CD4-positive, alpha-beta T cell (primary cell): ENCODE measurements at regions not wholly inside any gene's neighbourhood (a gene's known extent, or its start where the extent isn't known, plus 50 kb on each side); places are given as distances from the start of the nearest gene placed in this dataset.
"Not testable (repeated sequence)": the region's sequence is repeated elsewhere in the genome, so short reads cannot be mapped to it uniquely, and the experiment has no call there.

Source experiments
- ATAC-seq: fragments of 200-7000 bp; cut with Tn5 transposase; one replicate; pipeline ENCODE4 v1.10.0; 2022; ENCODE audit warnings: mild to moderate bottlenecking; ENCODE audit not compliant: poor library complexity
- CTCF ChIA-PET: fragments of 350-600 bp; sonication (Branson Sonifier 250); formaldehyde crosslinking; loops from one replicate; lab custom pipeline; 2021; ENCODE audit warnings: antibody characterized with exemption, inconsistent platforms; lab: Charles Lee
- POLR2A ChIA-PET: fragments of 350-600 bp; sonication (Branson Sonifier 250); formaldehyde crosslinking; loops from one replicate; lab custom pipeline; 2021; ENCODE audit warnings: antibody characterized with exemption, inconsistent platforms; lab: Charles Lee
- DNase-seq, 14 experiments: peaks; one replicate each; pipeline ENCODE4 v3.0.0-alpha.2; 2013 to 2020; ENCODE audit warnings: mixed read lengths in 2 of 14
- H3K27ac ChIP-seq, 2 donors: one replicate each; pipeline versions ENCODE4 v1.5.1 to v1.7.0; 2013; ENCODE audit warnings: low read length in 2 of 2, low read depth in 1 of 2, mild to moderate bottlenecking in 1 of 2
- H3K27me3 ChIP-seq, 2 experiments: 1 replicate in 1 of 2; 2 replicates in 1 of 2; pipeline versions ENCODE4 v1.6.1 to v1.7.0; 2013; ENCODE audit warnings: low read length in 2 of 2, control low read depth in 1 of 2, mild to moderate bottlenecking in 1 of 2, moderate library complexity in 1 of 2; ENCODE audit not compliant: insufficient read depth in 2 of 2, control insufficient read depth in 1 of 2
- H3K36me3 ChIP-seq: one replicate; pipeline ENCODE4 v1.6.1; 2013; ENCODE audit warnings: low read length, control low read depth; ENCODE audit not compliant: insufficient read depth
- H3K4me1 ChIP-seq: one replicate; pipeline ENCODE4 v1.6.1; 2013; ENCODE audit warnings: low read length, control low read depth; ENCODE audit not compliant: insufficient read depth
- H3K4me3 ChIP-seq: one replicate; pipeline ENCODE4 v1.5.1; 2013; ENCODE audit warnings: mild to moderate bottlenecking, low read length, moderate library complexity
- H3K9me3 ChIP-seq, 2 experiments: 1 replicate in 1 of 2; 2 replicates in 1 of 2; pipeline versions ENCODE4 v1.6.1 to v1.7.0; 2013; ENCODE audit warnings: low read length in 2 of 2, mild to moderate bottlenecking in 2 of 2, control low read depth in 1 of 2, moderate library complexity in 1 of 2; ENCODE audit not compliant: control insufficient read depth in 1 of 2, insufficient read depth in 1 of 2
- H3K27ac Mint-ChIP-seq: one replicate; pipeline ENCODE4 v1.8.0; 2020; ENCODE audit warnings: mixed read lengths
- H3K27me3 Mint-ChIP-seq: one replicate; pipeline ENCODE4 v1.8.0; 2021; ENCODE audit warnings: mixed read lengths
- H3K36me3 Mint-ChIP-seq: one replicate; pipeline ENCODE4 v1.8.0; 2021; ENCODE audit warnings: low read depth, mixed read lengths
- H3K4me1 Mint-ChIP-seq: one replicate; pipeline ENCODE4 v1.8.0; 2021; ENCODE audit warnings: low read depth, mixed read lengths
- H3K4me3 Mint-ChIP-seq: one replicate; pipeline ENCODE4 v1.8.0; 2020; ENCODE audit warnings: mild to moderate bottlenecking, mixed read lengths
- H3K9me3 Mint-ChIP-seq: one replicate; pipeline ENCODE4 v1.8.0; 2020; ENCODE audit warnings: mixed read lengths
- intact Hi-C, 2 experiments: fragments of 100-400 bp; cut with DNase I in 1 of 2; cut with micrococcal nuclease in 1 of 2; formaldehyde crosslinking; loops; one replicate each; pipeline versions ENCODE4 v1.15.1 to v1.9.0; 2023 to 2025; cut with DNase I, micrococcal nuclease
- TF ChIP-seq, protein P1 (sequence below): fragments of 200-600 bp; IDR thresholded peaks from one replicate; pipeline ENCODE4 v1.8.0; 2022; ENCODE audit warnings: antibody characterized with exemption, mild to moderate bottlenecking

GRCh38 chr2:88932686-88933085 lies 241.2 kb downstream of the RPIA start:
- CTCF ChIA-PET, result no interaction called here
- Mint-ChIP-seq H3K9me3 (no peaks in the 10 kb centered on the region), H3K27me3 (no peaks in the 10 kb centered on the region), H3K27ac (no peak overlapping the region), H3K4me3 (no peak overlapping the region), H3K4me1 (no peaks in the 10 kb centered on the region), H3K36me3 (no peaks in the 10 kb centered on the region)
- no peaks in the 10 kb centered on the region for H3K27me3 ChIP-seq
- POLR2A ChIA-PET, result no interaction called here
- no peak overlapping the region for H3K27ac ChIP-seq
- ATAC-seq (no peak), DNase-seq (no peak)
- intact Hi-C loops, result no loop called here
- H3K36me3 ChIP-seq, result no peaks in the 10 kb centered on the region
- no peaks in the 10 kb centered on the region for H3K4me1 ChIP-seq
- no peak overlapping the region for H3K4me3 ChIP-seq
- H3K9me3 ChIP-seq, result no peaks in the 10 kb centered on the region
- TF ChIP-seq, protein P1, sequence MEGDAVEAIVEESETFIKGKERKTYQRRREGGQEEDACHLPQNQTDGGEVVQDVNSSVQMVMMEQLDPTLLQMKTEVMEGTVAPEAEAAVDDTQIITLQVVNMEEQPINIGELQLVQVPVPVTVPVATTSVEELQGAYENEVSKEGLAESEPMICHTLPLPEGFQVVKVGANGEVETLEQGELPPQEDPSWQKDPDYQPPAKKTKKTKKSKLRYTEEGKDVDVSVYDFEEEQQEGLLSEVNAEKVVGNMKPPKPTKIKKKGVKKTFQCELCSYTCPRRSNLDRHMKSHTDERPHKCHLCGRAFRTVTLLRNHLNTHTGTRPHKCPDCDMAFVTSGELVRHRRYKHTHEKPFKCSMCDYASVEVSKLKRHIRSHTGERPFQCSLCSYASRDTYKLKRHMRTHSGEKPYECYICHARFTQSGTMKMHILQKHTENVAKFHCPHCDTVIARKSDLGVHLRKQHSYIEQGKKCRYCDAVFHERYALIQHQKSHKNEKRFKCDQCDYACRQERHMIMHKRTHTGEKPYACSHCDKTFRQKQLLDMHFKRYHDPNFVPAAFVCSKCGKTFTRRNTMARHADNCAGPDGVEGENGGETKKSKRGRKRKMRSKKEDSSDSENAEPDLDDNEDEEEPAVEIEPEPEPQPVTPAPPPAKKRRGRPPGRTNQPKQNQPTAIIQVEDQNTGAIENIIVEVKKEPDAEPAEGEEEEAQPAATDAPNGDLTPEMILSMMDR, result no peak

DNA sequence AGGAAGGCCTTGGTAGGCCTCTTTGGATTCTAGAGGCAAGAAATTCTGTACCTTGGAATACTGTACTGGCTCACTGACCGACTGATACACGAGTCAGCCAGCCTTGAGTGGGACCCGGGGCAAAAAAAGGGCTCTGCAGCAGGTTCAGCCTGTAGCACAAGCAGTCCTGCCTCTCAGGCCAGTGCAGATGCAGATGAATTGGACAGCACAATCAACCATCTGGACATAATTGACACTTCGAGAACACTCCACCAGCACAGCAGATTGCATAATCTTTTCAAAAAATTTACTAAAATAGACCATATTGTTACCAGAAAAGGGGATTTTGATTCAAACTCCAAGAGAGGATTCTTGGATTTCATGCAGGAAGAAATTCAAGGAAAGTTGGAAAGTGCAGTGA lies 241.6 kb downstream of the RPIA start:
- Mint-ChIP-seq H3K4me3 (no peak overlapping the region), H3K27me3 (no peaks in the 10 kb centered on the region), H3K36me3 (no peaks in the 10 kb centered on the region), H3K4me1 (no peaks in the 10 kb centered on the region), H3K9me3 (no peaks in the 10 kb centered on the region), H3K27ac (no peak overlapping the region)
- Histone ChIP-seq H3K4me1 (no peaks in the 10 kb centered on the region), H3K9me3 (no peaks in the 10 kb centered on the region), H3K27ac (no peak overlapping the region), H3K4me3 (no peak overlapping the region), H3K27me3 (no peaks in the 10 kb centered on the region), H3K36me3 (no peaks in the 10 kb centered on the region)
- CTCF ChIA-PET, result no interaction called here
- intact Hi-C loops, result no loop called here
- TF ChIP-seq, protein P1, result no peak
- POLR2A ChIA-PET, result no interaction called here
- ATAC-seq (no peak), DNase-seq (no peak)

DNA sequence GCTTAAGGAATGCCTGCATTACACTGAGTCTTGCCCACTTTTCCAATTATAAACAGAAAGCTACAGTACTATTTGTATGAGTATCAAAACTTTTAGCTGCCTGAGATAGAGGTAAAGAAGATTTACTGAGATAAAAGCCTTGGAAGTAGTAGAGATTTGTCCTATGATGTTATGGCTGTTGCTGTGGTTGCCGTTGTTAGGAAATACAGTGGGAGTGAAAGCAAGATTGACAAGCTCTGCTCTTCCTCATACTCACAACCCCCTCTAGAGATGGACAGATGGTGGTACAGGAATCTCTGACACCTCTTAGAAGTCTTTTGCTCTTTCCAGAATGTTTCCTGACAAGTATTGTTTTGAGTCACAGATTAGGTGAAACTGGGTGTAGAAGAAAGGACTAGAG lies 242.5 kb downstream of the RPIA start:
- Mint-ChIP-seq H3K27me3 (no peaks in the 10 kb centered on the region), H3K4me1 (no peaks in the 10 kb centered on the region), H3K9me3 (no peaks in the 10 kb centered on the region), H3K36me3 (no peaks in the 10 kb centered on the region), H3K27ac (no peak overlapping the region), H3K4me3 (no peak overlapping the region)
- Histone ChIP-seq H3K36me3 (no peaks in the 10 kb centered on the region), H3K9me3 (no peaks in the 10 kb centered on the region), H3K27ac (no peak overlapping the region), H3K4me1 (no peaks in the 10 kb centered on the region), H3K4me3 (no peak overlapping the region), H3K27me3 (no peaks in the 10 kb centered on the region)
- peak in 3 of 14 experiments; percentile 4 to 34 (median 25) for DNase-seq
- TF ChIP-seq, protein P1, result peak; percentile 27
- ATAC-seq, result peak; percentile 48
- ChIA-PET POLR2A (no interaction called here), CTCF (no interaction called here)
- intact Hi-C loops, result no loop called here

DNA sequence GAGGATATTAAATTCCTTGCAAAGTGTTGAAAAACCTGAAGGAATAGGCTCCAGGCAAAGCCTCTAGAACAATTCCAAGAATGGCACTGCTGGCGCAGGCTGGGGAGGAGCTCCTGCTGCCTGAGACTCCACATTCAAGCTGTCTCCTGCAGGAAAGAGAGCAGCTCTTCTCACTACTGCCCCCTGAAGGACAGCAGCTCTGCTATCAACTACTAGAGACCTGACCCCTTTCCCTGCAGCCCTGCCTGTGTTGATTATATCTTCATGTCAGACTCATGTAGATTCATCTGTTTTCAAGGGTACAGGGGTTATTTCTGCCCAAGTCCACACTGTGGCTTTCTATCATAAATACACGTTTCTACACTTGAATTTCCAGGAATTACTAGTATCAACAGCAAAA lies 249.7 kb downstream of the RPIA start:
- H3K9me3 Mint-ChIP-seq, H3K27ac ChIP-seq, ATAC-seq, H3K4me3 ChIP-seq, H3K4me3 Mint-ChIP-seq, H3K36me3 Mint-ChIP-seq, H3K4me1 Mint-ChIP-seq, H3K27me3 ChIP-seq, H3K4me1 ChIP-seq, H3K9me3 ChIP-seq, POLR2A ChIA-PET, H3K36me3 ChIP-seq, H3K27ac Mint-ChIP-seq, intact Hi-C loops, H3K27me3 Mint-ChIP-seq: not testable (repeated sequence)
- peak in 3 of 14 experiments; percentile 5 to 21 (median 7) for DNase-seq
- CTCF ChIA-PET, result interaction anchor here (1.3 kb wide), 1 partner anchor 61 kb away, joined by 3 read pairs; no protein-coding TSS in a partner anchor
